ENCODE measurements at regions not wholly inside any gene's neighbourhood (a gene's known extent, or its start where the extent isn't known, plus 50 kb on each side); places are given as distances from the start of the nearest gene placed in this dataset.
A peak's percentile ranks its signal among the peaks of the same experiment; 100 is the strongest.

GRCh38 chr16:72549878-72550277 is 377.9 kb upstream of the PMFBP1 start:
- Histone ChIP-seq H3K79me2 (ENCODE audit: low read length) (no peaks in the 10 kb centered on the region), H3F3A (ENCODE audit: low read length, unreplicated experiment) (no peaks in the 10 kb centered on the region), H3K9me3 (ENCODE audit: low read length) (no peaks in the 10 kb centered on the region), H4K20me1 (ENCODE audit: low read length) (no peaks in the 10 kb centered on the region), H3K27ac (ENCODE audit: low read length) (no peak overlapping the region), H3K4me2 (ENCODE audit: low read length) (no peak overlapping the region), H3K27me3 (ENCODE audit: low read length) (no peaks in the 10 kb centered on the region), H3K4me1 (ENCODE audit: insufficient read depth, low read length) (no peaks in the 10 kb centered on the region), H3K4me3 (ENCODE audit: low read length) (no peak overlapping the region), H3K9me2 (replicated peaks; ENCODE audit: low read length) (no peaks in the 10 kb centered on the region), H3K9ac (ENCODE audit: low read length) (no peak overlapping the region), H2AFZ (ENCODE audit: low read length) (no peak overlapping the region), H3K36me3 (ENCODE audit: low read depth, low read length) (no peaks in the 10 kb centered on the region)
- ATAC-seq (no peak), DNase-seq (no peak)
- POLR2A ChIA-PET (ENCODE audit: unreplicated experiment): no interaction called here
- no peak for TF ChIP-seq EZH2 (IDR thresholded peaks at IDR 0.05; ENCODE audit: low read length, unreplicated experiment)
- intact Hi-C loops (cut with micrococcal nuclease): no loop called here
- BruUV-seq (replicated peaks): no TSS peak
- CTCF ChIA-PET: no interaction called here

DNA sequence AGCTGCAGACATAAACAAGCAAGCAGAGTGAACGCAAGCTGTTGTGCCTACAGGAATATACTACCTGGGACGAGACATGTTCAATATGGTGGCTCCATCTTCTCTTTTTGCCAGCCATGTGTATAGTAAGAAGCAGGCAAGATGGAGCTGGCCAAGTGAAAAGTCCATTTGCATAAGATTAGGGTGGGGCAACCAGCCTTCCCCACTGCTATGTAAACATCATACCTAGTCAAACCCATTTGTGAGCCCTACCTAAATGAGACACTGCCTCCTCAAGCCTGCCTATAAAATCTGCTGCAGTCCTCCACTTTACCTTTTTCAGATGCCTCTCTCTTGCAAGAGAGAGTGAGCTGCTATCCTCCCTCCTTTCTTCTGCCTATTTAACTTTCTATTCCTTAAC is 370.1 kb upstream of the PMFBP1 start:
- CTCF ChIA-PET: no interaction called here

DNA sequence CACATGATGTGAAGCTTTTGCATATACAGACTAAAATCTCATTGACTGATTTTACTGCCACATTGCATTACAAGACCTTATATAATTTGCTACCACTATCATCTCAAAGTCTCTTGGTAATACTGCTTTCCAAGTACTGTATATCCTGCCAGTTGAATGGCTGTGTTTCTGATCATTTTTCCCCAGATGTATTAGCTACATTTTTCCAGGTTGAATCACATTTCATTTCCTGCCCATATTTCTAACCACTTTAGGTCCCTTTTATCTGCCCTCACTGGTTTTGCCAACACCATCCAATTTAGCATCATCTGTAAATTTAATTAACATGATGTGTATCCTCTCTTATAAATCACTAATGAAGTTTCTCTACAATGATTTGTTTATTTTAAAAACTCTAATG is 365.7 kb upstream of the PMFBP1 start:
- peak; percentile 66 for ATAC-seq
- ChIA-PET POLR2A (ENCODE audit: unreplicated experiment) (no interaction called here), CTCF (no interaction called here)
- intact Hi-C loops (cut with micrococcal nuclease): no loop called here
- Histone ChIP-seq H3K4me1 (ENCODE audit: insufficient read depth, low read length) (peaks cover 10% of the 10 kb centered on the region; the same call in 1 of the 2 replicates), H4K20me1 (ENCODE audit: low read length) (no peaks in the 10 kb centered on the region), H2AFZ (ENCODE audit: low read length) (no peak overlapping the region), H3K9me2 (replicated peaks; ENCODE audit: low read length) (no peaks in the 10 kb centered on the region), H3K9ac (ENCODE audit: low read length) (no peak overlapping the region), H3K4me3 (ENCODE audit: low read length) (no peak overlapping the region), H3K79me2 (ENCODE audit: low read length) (no peaks in the 10 kb centered on the region), H3K27me3 (ENCODE audit: low read length) (no peaks in the 10 kb centered on the region), H3K4me2 (ENCODE audit: low read length) (no peak overlapping the region), H3K36me3 (ENCODE audit: low read depth, low read length) (no peaks in the 10 kb centered on the region), H3K27ac (ENCODE audit: low read length) (no peak overlapping the region), H3K9me3 (ENCODE audit: low read length) (no peaks in the 10 kb centered on the region), H3F3A (ENCODE audit: low read length, unreplicated experiment) (no peaks in the 10 kb centered on the region)
- DNase-seq: peak; percentile 37
- TF ChIP-seq, protein P1, sequence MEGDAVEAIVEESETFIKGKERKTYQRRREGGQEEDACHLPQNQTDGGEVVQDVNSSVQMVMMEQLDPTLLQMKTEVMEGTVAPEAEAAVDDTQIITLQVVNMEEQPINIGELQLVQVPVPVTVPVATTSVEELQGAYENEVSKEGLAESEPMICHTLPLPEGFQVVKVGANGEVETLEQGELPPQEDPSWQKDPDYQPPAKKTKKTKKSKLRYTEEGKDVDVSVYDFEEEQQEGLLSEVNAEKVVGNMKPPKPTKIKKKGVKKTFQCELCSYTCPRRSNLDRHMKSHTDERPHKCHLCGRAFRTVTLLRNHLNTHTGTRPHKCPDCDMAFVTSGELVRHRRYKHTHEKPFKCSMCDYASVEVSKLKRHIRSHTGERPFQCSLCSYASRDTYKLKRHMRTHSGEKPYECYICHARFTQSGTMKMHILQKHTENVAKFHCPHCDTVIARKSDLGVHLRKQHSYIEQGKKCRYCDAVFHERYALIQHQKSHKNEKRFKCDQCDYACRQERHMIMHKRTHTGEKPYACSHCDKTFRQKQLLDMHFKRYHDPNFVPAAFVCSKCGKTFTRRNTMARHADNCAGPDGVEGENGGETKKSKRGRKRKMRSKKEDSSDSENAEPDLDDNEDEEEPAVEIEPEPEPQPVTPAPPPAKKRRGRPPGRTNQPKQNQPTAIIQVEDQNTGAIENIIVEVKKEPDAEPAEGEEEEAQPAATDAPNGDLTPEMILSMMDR (conservative IDR thresholded peaks at IDR 0.05; ENCODE audit: low read depth, low read length): no peak
- TF ChIP-seq EZH2 (IDR thresholded peaks at IDR 0.05; ENCODE audit: low read length, unreplicated experiment): no peak
- no peak for TF ChIP-seq EZH2phosphoT487 (IDR thresholded peaks at IDR 0.05; ENCODE audit: borderline replicate concordance, low read length)
- no TSS peak for BruUV-seq (replicated peaks)

More for the DNA sequence above, 370.1 kb upstream of the PMFBP1 start:
- no peaks in the 10 kb centered on the region for H3K79me2 ChIP-seq (ENCODE audit: low read length)
- POLR2A ChIA-PET (ENCODE audit: unreplicated experiment): no interaction called here
- no peaks in the 10 kb centered on the region for H4K20me1 ChIP-seq (ENCODE audit: low read length)
- H3K9me2 ChIP-seq (replicated peaks; ENCODE audit: low read length): no peaks in the 10 kb centered on the region
- intact Hi-C loops (cut with micrococcal nuclease): no loop called here
- ATAC-seq (no peak), DNase-seq (no peak)
- H3K9me3 ChIP-seq (ENCODE audit: low read length): no peaks in the 10 kb centered on the region
- TF ChIP-seq, protein P1 (conservative IDR thresholded peaks at IDR 0.05; ENCODE audit: low read depth, low read length): no peak
- TF ChIP-seq EZH2phosphoT487 (IDR thresholded peaks at IDR 0.05; ENCODE audit: borderline replicate concordance, low read length): no peak
- no peak for TF ChIP-seq EZH2 (IDR thresholded peaks at IDR 0.05; ENCODE audit: low read length, unreplicated experiment)
- no peak overlapping the region for H3K9ac ChIP-seq (ENCODE audit: low read length)
- no peak overlapping the region for H2AFZ ChIP-seq (ENCODE audit: low read length)
- no peaks in the 10 kb centered on the region for H3F3A ChIP-seq (ENCODE audit: low read length, unreplicated experiment)
- no peak overlapping the region for H3K4me3 ChIP-seq (ENCODE audit: low read length)
- BruUV-seq (replicated peaks): no TSS peak
- no peaks in the 10 kb centered on the region for H3K36me3 ChIP-seq (ENCODE audit: low read depth, low read length)
- H3K4me2 ChIP-seq (ENCODE audit: low read length): no peak overlapping the region
- H3K27me3 ChIP-seq (ENCODE audit: low read length): no peaks in the 10 kb centered on the region
- H3K4me1 ChIP-seq (ENCODE audit: insufficient read depth, low read length): peaks cover 10% of the 10 kb centered on the region; the same call in 1 of the 2 replicates
- no peak overlapping the region for H3K27ac ChIP-seq (ENCODE audit: low read length)
